ENCODE measurements at regions not wholly inside any gene's neighbourhood (a gene's known extent, or its start where the extent isn't known, plus 50 kb on each side); places are given as distances from the start of the nearest gene placed in this dataset.

DNA sequence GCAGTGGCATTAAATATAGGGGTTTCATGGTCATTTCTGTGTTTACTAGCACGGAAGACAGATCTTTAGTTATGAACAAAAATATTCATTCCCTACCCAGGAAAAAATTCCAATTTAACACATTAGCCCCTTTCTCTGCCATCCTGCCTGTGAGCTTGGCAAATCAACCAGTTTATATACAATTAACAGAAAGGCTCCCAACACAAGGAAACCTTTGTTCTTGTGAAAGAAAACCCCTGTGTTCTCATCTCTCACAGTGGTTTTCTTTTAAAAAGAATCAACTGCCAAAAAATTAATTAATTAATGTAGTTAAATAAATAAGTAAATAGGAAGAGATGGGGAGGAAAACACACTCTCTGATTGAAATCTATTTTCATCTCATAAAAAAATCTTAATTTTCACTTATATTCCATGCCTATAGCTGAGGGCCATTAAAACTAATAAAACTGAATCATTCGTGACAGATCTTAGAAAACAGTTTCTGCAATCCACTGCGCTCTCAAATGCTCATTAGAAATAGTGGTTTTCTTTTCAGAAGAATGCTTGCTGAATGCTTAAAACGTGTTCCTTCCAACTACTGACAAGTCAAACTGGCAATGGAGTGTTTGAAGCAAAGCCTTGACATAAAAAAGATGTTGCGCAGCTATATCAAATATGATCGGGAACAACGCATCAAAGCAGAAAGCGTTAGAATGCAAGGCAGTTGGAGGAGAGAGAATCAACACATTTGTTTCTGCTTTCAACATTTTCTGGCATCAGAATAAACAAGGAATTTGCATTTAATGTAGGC is 387.7 kb downstream of the TLR4 start:
- TF ChIP-seq SIN3A (IDR thresholded peaks at IDR 0.05; ENCODE audit: borderline replicate concordance, insufficient read depth, low read length), result no peak

DNA sequence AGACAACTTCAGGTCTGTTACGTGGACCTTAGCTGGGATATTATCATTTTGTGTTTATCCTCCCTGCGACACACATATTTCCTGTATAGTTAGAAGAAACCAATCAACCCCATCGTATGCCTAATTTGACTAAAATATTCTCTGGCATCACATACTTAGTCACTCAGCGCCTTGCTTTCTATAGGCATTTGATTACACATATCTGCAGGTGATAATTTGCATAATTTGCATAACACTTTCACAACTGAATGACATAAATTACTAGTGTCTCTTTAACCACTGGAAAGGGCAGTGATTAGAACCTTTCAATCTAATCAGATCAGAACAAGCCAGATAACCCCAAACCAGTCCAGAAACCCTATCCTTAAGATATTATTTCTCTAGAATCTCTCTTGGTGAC is 390.2 kb downstream of the TLR4 start:
- TF ChIP-seq SIN3A (IDR thresholded peaks at IDR 0.05; ENCODE audit: borderline replicate concordance, insufficient read depth, low read length), result no peak
- no peak for TF ChIP-seq FOXP2 (optimal IDR thresholded peaks at IDR 0.05; ENCODE audit: borderline replicate concordance, extremely low read depth, extremely low read length, insufficient read depth)
- no peak for TF ChIP-seq TAF1 (IDR thresholded peaks at IDR 0.05; ENCODE audit: borderline replicate concordance, insufficient read depth, low read length)
- TF ChIP-seq, protein P1, sequence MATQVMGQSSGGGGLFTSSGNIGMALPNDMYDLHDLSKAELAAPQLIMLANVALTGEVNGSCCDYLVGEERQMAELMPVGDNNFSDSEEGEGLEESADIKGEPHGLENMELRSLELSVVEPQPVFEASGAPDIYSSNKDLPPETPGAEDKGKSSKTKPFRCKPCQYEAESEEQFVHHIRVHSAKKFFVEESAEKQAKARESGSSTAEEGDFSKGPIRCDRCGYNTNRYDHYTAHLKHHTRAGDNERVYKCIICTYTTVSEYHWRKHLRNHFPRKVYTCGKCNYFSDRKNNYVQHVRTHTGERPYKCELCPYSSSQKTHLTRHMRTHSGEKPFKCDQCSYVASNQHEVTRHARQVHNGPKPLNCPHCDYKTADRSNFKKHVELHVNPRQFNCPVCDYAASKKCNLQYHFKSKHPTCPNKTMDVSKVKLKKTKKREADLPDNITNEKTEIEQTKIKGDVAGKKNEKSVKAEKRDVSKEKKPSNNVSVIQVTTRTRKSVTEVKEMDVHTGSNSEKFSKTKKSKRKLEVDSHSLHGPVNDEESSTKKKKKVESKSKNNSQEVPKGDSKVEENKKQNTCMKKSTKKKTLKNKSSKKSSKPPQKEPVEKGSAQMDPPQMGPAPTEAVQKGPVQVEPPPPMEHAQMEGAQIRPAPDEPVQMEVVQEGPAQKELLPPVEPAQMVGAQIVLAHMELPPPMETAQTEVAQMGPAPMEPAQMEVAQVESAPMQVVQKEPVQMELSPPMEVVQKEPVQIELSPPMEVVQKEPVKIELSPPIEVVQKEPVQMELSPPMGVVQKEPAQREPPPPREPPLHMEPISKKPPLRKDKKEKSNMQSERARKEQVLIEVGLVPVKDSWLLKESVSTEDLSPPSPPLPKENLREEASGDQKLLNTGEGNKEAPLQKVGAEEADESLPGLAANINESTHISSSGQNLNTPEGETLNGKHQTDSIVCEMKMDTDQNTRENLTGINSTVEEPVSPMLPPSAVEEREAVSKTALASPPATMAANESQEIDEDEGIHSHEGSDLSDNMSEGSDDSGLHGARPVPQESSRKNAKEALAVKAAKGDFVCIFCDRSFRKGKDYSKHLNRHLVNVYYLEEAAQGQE (IDR thresholded peaks at IDR 0.05; ENCODE audit: insufficient read depth in 1 of 2, low read depth in 2 of 2, low read length in 2 of 2), result no peak
- no peak for TF ChIP-seq POLR2AphosphoS5 (IDR thresholded peaks at IDR 0.05; ENCODE audit: low read depth, low read length)

DNA sequence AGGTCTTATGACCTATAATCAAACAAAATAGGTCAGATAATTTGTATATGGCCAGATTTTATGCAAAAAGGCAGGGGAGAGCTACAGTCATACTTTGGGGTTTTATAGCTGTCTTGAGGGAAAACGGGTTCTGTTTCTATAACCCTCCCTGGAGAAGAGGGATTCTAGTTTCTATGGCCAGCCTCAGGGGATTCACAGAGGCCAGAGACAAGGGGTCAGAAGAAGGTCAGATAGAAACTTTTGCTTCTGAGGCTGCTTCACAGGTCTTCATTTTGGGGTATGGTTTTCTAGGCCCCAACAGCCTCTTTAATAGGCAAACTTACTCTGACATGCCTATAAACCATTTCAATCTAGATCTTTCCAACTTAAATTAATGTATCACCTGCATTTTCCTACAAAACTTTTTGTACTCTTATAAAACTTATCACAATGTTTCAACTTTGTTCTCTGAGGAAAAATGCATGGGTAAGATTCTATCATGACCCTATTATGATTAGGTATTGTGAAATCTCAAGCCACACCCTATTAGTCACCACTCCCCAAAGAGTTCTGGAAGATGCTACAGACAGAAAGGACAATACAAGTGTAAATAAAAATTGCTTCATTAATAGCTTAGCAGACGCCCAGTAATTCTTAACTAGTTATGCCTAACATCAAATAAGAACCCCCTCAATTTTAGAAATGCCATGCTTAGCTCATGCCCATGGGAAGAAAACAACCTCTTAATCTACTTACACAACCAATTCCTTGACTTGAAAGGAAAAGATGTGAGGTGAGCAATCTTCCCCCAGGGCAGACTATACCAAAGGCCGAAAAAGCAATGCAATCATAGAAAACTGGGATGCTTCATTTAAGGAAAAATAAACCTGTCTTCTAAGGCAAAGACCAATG is 396.6 kb downstream of the TLR4 start:
- TF ChIP-seq FOXP2 (optimal IDR thresholded peaks at IDR 0.05; ENCODE audit: borderline replicate concordance, extremely low read depth, extremely low read length, insufficient read depth), result no peak

DNA sequence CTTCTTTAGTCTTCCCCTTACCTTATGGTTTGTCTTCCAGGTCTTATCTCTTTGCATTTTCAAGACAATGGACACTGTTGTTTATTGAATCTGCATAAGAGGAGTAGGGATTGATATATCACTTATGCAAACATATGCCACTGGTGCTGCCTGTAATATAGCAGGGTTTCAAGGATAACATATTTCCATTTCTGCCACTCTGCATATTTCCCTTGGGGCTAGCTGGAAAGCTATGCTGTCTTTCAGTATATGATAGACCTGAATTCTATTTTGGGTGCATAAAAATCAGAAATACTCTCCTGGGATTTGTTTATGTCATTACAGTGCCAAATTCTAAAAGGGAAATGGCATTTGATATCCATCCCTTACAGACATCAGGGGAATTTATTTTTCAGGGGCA is 400.2 kb downstream of the TLR4 start:
- TF ChIP-seq FOXP2 (optimal IDR thresholded peaks at IDR 0.05; ENCODE audit: borderline replicate concordance, extremely low read depth, extremely low read length, insufficient read depth) (no peak), POLR2AphosphoS5 (IDR thresholded peaks at IDR 0.05; ENCODE audit: low read depth, low read length) (no peak), TAF1 (IDR thresholded peaks at IDR 0.05; ENCODE audit: borderline replicate concordance, insufficient read depth, low read length) (no peak), SIN3A (IDR thresholded peaks at IDR 0.05; ENCODE audit: borderline replicate concordance, insufficient read depth, low read length) (no peak)
- TF ChIP-seq, protein P1 (IDR thresholded peaks at IDR 0.05; ENCODE audit: insufficient read depth in 1 of 2, low read depth in 2 of 2, low read length in 2 of 2), result no peak

DNA sequence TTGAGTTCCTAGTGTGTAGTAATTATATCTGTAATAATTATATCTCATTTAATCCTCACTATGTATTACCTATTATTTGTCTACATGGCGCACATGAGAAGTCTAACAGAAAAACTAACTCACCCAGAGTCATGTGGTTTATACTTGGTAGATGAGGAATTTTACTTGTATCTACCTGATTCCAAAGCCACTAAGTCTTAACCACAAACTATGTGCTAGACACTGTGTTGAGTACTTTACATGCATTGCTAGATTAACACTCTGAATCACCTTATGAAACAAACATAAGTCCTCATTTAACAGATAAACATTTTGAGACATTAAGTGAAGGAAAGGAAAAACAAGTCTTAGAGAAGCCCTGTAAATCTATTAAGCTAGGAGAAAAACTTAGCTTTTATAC is 404.8 kb downstream of the TLR4 start:
- TF ChIP-seq POLR2AphosphoS5 (IDR thresholded peaks at IDR 0.05; ENCODE audit: low read depth, low read length) (no peak), FOXP2 (optimal IDR thresholded peaks at IDR 0.05; ENCODE audit: borderline replicate concordance, extremely low read depth, extremely low read length, insufficient read depth) (no peak), SIN3A (IDR thresholded peaks at IDR 0.05; ENCODE audit: borderline replicate concordance, insufficient read depth, low read length) (no peak), TAF1 (IDR thresholded peaks at IDR 0.05; ENCODE audit: borderline replicate concordance, insufficient read depth, low read length) (no peak)
- TF ChIP-seq, protein P1 (IDR thresholded peaks at IDR 0.05; ENCODE audit: insufficient read depth in 1 of 2, low read depth in 2 of 2, low read length in 2 of 2), result no peak

DNA sequence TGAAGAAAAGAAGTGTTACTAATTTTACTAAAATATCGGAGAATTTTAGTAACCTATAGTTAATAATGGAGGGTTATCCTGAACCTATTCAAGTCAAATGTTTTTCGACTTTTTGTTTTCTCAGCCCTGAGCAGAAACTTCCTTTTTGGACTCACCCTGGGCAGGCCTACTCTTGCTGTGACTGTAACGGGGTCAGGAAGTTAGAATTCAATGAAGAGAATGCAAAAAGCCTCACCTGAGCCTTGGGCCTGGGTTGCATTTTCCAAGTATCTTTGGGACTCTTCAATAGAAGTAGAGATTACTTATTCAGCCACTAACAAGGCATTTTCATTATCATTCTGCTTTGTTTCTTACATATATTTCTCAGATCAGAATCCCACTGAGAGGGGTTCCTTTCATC is 405.3 kb downstream of the TLR4 start:
- TF ChIP-seq SIN3A (IDR thresholded peaks at IDR 0.05; ENCODE audit: borderline replicate concordance, insufficient read depth, low read length), result no peak
- TF ChIP-seq, protein P1 (IDR thresholded peaks at IDR 0.05; ENCODE audit: insufficient read depth in 1 of 2, low read depth in 2 of 2, low read length in 2 of 2), result no peak
- TF ChIP-seq FOXP2 (optimal IDR thresholded peaks at IDR 0.05; ENCODE audit: borderline replicate concordance, extremely low read depth, extremely low read length, insufficient read depth), result no peak
- TF ChIP-seq TAF1 (IDR thresholded peaks at IDR 0.05; ENCODE audit: borderline replicate concordance, insufficient read depth, low read length), result no peak
- TF ChIP-seq POLR2AphosphoS5 (IDR thresholded peaks at IDR 0.05; ENCODE audit: low read depth, low read length), result no peak
